ENCODE measurements at regions not wholly inside any gene's neighbourhood (a gene's known extent, or its start where the extent isn't known, plus 50 kb on each side); places are given as distances from the start of the nearest gene placed in this dataset.

GRCh38 chr3:115520651-115521245 is 102.6 kb upstream of the GAP43 start:
- TF ChIP-seq GATA2 (IDR thresholded peaks at IDR 0.05; ENCODE audit: low read depth, low read length) (no peak), GATA3 (IDR thresholded peaks at IDR 0.05; ENCODE audit: low read depth, low read length) (no peak)

Data from SH-SY5Y (cell line).